ENCODE measurements at regions not wholly inside any gene's neighbourhood (a gene's known extent, or its start where the extent isn't known, plus 50 kb on each side); places are given as distances from the start of the nearest gene placed in this dataset.

GRCh38 chr1:8259498-8260290 is 58.2 kb upstream of the SLC45A1 start (continued):
- TF ChIP-seq THAP7 (CRISPR knock-in tag; IDR thresholded peaks at IDR 0.05) (no peak), MXD4 (CRISPR knock-in tag; IDR thresholded peaks at IDR 0.05) (no peak), ZNF501 (CRISPR knock-in tag; IDR thresholded peaks at IDR 0.05) (peak; percentile 52; the same call in 1 of the 2 replicates), ZNF709 (CRISPR knock-in tag; IDR thresholded peaks at IDR 0.05) (no peak), ARID2 (CRISPR knock-in tag; IDR thresholded peaks at IDR 0.05; ENCODE audit: borderline replicate concordance) (peak; percentile 70), SIN3B (IDR thresholded peaks at IDR 0.05; ENCODE audit: low read length) (no peak), ASH2L (IDR thresholded peaks at IDR 0.05; ENCODE audit: insufficient read length, low read depth, low read length) (peak; percentile 79), SP5 (CRISPR knock-in tag; IDR thresholded peaks at IDR 0.05; ENCODE audit: borderline replicate concordance, low read depth) (0 out of 2 replicates have a peak, but pooled peaks have one; percentile 22), ZNF674 (CRISPR knock-in tag; IDR thresholded peaks at IDR 0.05; ENCODE audit: low read depth) (no peak), KMT2A (CRISPR knock-in tag; IDR thresholded peaks at IDR 0.05) (peak; percentile 28; the same call in 1 of the 2 replicates), IKZF4 (CRISPR knock-in tag; IDR thresholded peaks at IDR 0.05; ENCODE audit: borderline replicate concordance, low read depth, not compliant biosample characterization) (no peak), ZNF770 (CRISPR knock-in tag; IDR thresholded peaks at IDR 0.05) (peak; percentile 97), MAFK (conservative IDR thresholded peaks at IDR 0.05 in 1 of 2, IDR thresholded peaks at IDR 0.05 in 1 of 2; ENCODE audit: low read length in 2 of 2) (peak; percentile 59 to 70), ZNF160 (CRISPR knock-in tag; IDR thresholded peaks at IDR 0.05) (no peak; the same call in 1 of the 2 replicates), DR1 (CRISPR knock-in tag; IDR thresholded peaks at IDR 0.05) (no peak), MAFG (CRISPR knock-in tag; IDR thresholded peaks at IDR 0.05) (0 out of 2 replicates have a peak, but pooled peaks have one; percentile 46)
- TF ChIP-seq, protein P1, sequence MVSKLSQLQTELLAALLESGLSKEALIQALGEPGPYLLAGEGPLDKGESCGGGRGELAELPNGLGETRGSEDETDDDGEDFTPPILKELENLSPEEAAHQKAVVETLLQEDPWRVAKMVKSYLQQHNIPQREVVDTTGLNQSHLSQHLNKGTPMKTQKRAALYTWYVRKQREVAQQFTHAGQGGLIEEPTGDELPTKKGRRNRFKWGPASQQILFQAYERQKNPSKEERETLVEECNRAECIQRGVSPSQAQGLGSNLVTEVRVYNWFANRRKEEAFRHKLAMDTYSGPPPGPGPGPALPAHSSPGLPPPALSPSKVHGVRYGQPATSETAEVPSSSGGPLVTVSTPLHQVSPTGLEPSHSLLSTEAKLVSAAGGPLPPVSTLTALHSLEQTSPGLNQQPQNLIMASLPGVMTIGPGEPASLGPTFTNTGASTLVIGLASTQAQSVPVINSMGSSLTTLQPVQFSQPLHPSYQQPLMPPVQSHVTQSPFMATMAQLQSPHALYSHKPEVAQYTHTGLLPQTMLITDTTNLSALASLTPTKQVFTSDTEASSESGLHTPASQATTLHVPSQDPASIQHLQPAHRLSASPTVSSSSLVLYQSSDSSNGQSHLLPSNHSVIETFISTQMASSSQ (IDR thresholded peaks at IDR 0.05; ENCODE audit: low read depth): peak; percentile 6; the same call in 1 of the 2 replicates
- TF ChIP-seq, protein P1 (CRISPR knock-in tag; IDR thresholded peaks at IDR 0.05; ENCODE audit: borderline replicate concordance): no peak
- TF ChIP-seq, protein P2, sequence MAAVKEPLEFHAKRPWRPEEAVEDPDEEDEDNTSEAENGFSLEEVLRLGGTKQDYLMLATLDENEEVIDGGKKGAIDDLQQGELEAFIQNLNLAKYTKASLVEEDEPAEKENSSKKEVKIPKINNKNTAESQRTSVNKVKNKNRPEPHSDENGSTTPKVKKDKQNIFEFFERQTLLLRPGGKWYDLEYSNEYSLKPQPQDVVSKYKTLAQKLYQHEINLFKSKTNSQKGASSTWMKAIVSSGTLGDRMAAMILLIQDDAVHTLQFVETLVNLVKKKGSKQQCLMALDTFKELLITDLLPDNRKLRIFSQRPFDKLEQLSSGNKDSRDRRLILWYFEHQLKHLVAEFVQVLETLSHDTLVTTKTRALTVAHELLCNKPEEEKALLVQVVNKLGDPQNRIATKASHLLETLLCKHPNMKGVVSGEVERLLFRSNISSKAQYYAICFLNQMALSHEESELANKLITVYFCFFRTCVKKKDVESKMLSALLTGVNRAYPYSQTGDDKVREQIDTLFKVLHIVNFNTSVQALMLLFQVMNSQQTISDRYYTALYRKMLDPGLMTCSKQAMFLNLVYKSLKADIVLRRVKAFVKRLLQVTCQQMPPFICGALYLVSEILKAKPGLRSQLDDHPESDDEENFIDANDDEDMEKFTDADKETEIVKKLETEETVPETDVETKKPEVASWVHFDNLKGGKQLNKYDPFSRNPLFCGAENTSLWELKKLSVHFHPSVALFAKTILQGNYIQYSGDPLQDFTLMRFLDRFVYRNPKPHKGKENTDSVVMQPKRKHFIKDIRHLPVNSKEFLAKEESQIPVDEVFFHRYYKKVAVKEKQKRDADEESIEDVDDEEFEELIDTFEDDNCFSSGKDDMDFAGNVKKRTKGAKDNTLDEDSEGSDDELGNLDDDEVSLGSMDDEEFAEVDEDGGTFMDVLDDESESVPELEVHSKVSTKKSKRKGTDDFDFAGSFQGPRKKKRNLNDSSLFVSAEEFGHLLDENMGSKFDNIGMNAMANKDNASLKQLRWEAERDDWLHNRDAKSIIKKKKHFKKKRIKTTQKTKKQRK (IDR thresholded peaks at IDR 0.05; ENCODE audit: low read length): no peak
